OCI-LY7 (cell line): ENCODE measurements at regions not wholly inside any gene's neighbourhood (a gene's known extent, or its start where the extent isn't known, plus 50 kb on each side); places are given as distances from the start of the nearest gene placed in this dataset.

ENCODE experiments used
- BruUV-seq: library from RNA; stranded (reverse); fragments of 400-500 nt; replicated peaks from 2 replicates; lab custom pipeline; 2021; lab: Mats Ljungman, UMichigan
- CTCF ChIA-PET: fragments of 300-600 bp; sonication (Branson Sonifier 250); formaldehyde crosslinking; loops from one replicate; lab custom pipeline; 2022; ENCODE audit warnings: antibody characterized with exemption; ENCODE audit not compliant: unreplicated experiment; lab: Charles Lee
- POLR2A ChIA-PET: fragments of 300-600 bp; sonication (Branson Sonifier 250); formaldehyde crosslinking; loops from one replicate; lab custom pipeline; 2022; ENCODE audit warnings: antibody characterized with exemption; lab: Charles Lee
- DNase-seq: peaks from one replicate; pipeline ENCODE4 v3.0.0-alpha.2; 2015; ENCODE audit warnings: low spot score
- H2AFZ ChIP-seq: fragments of 200-600 bp; sonication (generic), shearing (Covaris generic); 2 replicates; pipeline ENCODE4 v1.6.1; 2014; ENCODE audit warnings: mild to moderate bottlenecking, antibody characterized with exemption, low read length, moderate library complexity
- H3K27ac ChIP-seq: fragments of 200-600 bp; sonication (generic); 2 replicates; pipeline ENCODE4 v1.5.1; 2014; ENCODE audit warnings: mixed run types, low read depth, mild to moderate bottlenecking, moderate library complexity, low read length, inconsistent platforms; ENCODE audit not compliant: poor library complexity, severe bottlenecking
- H3K36me3 ChIP-seq: fragments of 200-600 bp; sonication (generic); 2 replicates; pipeline ENCODE4 v1.6.1; 2014; ENCODE audit warnings: mild to moderate bottlenecking, antibody characterized with exemption, low read length, moderate library complexity, mixed read lengths; ENCODE audit not compliant: insufficient read depth
- H3K4me1 ChIP-seq: fragments of 200-600 bp; sonication (generic); 2 replicates; pipeline ENCODE4 v1.5.1; 2014; ENCODE audit warnings: mild to moderate bottlenecking, low read length; ENCODE audit not compliant: insufficient read depth, poor library complexity, severe bottlenecking
- H3K4me2 ChIP-seq: fragments of 200-600 bp; sonication (generic); 2 replicates; pipeline ENCODE4 v1.6.1; 2014; ENCODE audit warnings: mild to moderate bottlenecking, low read length
- H3K4me3 ChIP-seq: fragments of 200-600 bp; sonication (generic); 2 replicates; pipeline ENCODE4 v1.5.1; 2014; ENCODE audit warnings: mild to moderate bottlenecking, low read depth, low read length; ENCODE audit not compliant: poor library complexity, severe bottlenecking
- H3K79me2 ChIP-seq: fragments of 200-600 bp; sonication (generic); 2 replicates; pipeline ENCODE4 v1.6.1; 2016; ENCODE audit warnings: low read depth, mild to moderate bottlenecking, low read length, moderate library complexity, mixed read lengths; ENCODE audit not compliant: insufficient read depth
- H3K9me2 ChIP-seq: fragments of 200-600 bp; sonication (generic); 2 replicates; pipeline ENCODE4 v1.6.1; 2016; ENCODE audit warnings: mild to moderate bottlenecking, low read length, mixed read lengths; ENCODE audit not compliant: insufficient read depth
- H3K9me3 ChIP-seq: fragments of 200-600 bp; sonication (generic); 2 replicates; pipeline ENCODE4 v1.6.1; 2014; ENCODE audit warnings: mild to moderate bottlenecking, mixed run types, low read length, mixed read lengths
- H4K20me1 ChIP-seq: fragments of 200-600 bp; sonication (generic); 2 replicates; pipeline ENCODE4 v1.6.1; 2014; ENCODE audit warnings: mild to moderate bottlenecking, antibody characterized with exemption, low read length, moderate library complexity, mixed read lengths; ENCODE audit not compliant: insufficient read depth
- EZH2phosphoT487 ChIP-seq: fragments of 200-600 bp; sonication (generic); IDR thresholded peaks from 2 replicates; pipeline ENCODE4 v1.6.1; 2018; ENCODE audit warnings: low read depth, borderline replicate concordance, mild to moderate bottlenecking, mixed run types, antibody characterized with exemption, low read length, moderate library complexity, mixed read lengths
- intact Hi-C: fragments of 100-400 bp; cut with micrococcal nuclease; formaldehyde crosslinking; loops from one replicate; pipeline ENCODE4 v1.10.0; 2022; ENCODE audit not compliant: unreplicated experiment
- TF ChIP-seq, protein P1 (sequence below): fragments of 200-600 bp; sonication (generic); conservative IDR thresholded peaks from 2 replicates; pipeline ENCODE4 v1.5.1; 2014; ENCODE audit warnings: mild to moderate bottlenecking, antibody characterized with exemption, low read length, moderate library complexity, mixed read lengths

DNA sequence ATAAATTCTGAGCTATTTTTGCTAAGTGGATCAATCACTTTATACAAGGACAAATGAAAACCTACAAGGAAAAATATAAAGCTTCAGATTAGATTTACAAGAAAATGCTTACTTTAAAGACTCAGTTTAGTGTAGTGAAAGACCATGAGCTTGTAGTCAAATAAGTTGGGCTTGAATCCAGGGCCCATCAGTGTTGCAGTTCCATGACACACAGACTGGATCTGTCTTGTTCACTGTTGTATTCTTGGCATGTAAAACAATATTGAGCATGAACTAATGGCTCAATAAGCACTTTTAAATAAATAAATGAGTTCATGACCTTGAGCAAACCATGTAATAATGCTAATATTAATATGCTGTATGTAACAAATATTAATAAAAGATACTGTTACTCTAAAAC lies 164.6 kb upstream of the KCND2 start:
- Histone ChIP-seq H3K9me2 (no peaks in the 10 kb centered on the region), H3K79me2 (no peaks in the 10 kb centered on the region), H3K4me1 (no peaks in the 10 kb centered on the region), H3K36me3 (no peaks in the 10 kb centered on the region), H3K4me2 (no peak overlapping the region), H4K20me1 (no peaks in the 10 kb centered on the region), H3K9me3 (no peaks in the 10 kb centered on the region), H2AFZ (no peak overlapping the region), H3K4me3 (no peak overlapping the region), H3K27ac (no peak overlapping the region)
- DNase-seq: no peak
- no peak for TF ChIP-seq EZH2phosphoT487
- TF ChIP-seq, protein P1, sequence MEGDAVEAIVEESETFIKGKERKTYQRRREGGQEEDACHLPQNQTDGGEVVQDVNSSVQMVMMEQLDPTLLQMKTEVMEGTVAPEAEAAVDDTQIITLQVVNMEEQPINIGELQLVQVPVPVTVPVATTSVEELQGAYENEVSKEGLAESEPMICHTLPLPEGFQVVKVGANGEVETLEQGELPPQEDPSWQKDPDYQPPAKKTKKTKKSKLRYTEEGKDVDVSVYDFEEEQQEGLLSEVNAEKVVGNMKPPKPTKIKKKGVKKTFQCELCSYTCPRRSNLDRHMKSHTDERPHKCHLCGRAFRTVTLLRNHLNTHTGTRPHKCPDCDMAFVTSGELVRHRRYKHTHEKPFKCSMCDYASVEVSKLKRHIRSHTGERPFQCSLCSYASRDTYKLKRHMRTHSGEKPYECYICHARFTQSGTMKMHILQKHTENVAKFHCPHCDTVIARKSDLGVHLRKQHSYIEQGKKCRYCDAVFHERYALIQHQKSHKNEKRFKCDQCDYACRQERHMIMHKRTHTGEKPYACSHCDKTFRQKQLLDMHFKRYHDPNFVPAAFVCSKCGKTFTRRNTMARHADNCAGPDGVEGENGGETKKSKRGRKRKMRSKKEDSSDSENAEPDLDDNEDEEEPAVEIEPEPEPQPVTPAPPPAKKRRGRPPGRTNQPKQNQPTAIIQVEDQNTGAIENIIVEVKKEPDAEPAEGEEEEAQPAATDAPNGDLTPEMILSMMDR: no peak
- intact Hi-C loops: no loop called here
- no TSS peak for BruUV-seq
- POLR2A ChIA-PET: no interaction called here
- CTCF ChIA-PET: no interaction called here

DNA sequence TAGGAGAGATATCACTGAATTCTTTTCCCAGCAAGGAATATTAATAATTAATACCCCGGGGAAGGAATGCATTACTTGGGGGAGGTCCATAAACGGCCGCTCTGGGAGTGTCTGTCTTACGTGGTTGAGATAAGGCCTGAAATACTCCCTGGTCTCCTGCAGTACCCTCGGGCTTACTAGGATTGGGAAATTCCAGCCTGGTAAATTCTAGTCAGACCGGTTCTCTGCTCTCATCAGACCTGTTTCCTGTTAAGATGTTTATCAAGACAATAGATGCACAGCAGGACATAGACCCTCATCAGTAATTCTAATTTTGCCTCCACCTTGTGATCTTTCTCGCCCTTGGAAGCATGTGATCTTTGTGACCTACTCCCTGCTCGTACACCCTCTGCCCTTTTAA lies 162.8 kb upstream of the KCND2 start:
- H3K9me2 ChIP-seq: no peaks in the 10 kb centered on the region
- H3K9me3 ChIP-seq: no peaks in the 10 kb centered on the region
- intact Hi-C loops: no loop called here
- TF ChIP-seq, protein P1: no peak
- no peak for TF ChIP-seq EZH2phosphoT487
- no peak overlapping the region for H3K4me3 ChIP-seq
- no TSS peak for BruUV-seq
- ChIA-PET CTCF (no interaction called here), POLR2A (no interaction called here)
- no peaks in the 10 kb centered on the region for H3K79me2 ChIP-seq
- H3K36me3 ChIP-seq: no peaks in the 10 kb centered on the region
- H3K4me1 ChIP-seq: no peaks in the 10 kb centered on the region
- no peak overlapping the region for H3K4me2 ChIP-seq
- no peak for DNase-seq
- no peak overlapping the region for H2AFZ ChIP-seq
- no peak overlapping the region for H3K27ac ChIP-seq
- H4K20me1 ChIP-seq: no peaks in the 10 kb centered on the region

DNA sequence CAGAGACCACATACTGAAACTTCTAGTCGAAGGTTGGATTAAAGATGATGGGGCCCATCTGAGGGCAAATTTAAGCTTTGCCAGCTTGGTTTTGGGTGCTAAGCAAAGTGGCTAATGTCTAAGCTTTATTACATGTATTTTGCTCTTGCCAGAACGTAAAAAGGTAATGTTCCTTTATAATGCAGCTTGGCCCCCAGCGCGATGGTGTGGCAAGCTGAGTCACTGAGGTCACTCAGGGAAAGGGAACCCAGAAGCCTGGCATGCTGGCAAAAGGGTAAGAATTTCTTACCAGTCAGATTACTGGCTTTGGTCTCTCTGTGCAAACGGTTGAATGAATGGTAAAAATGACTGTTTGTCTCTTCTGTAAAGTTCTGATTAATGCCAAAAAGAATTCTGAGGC lies 158.3 kb upstream of the KCND2 start:
- H2AFZ ChIP-seq: no peak overlapping the region
- no peaks in the 10 kb centered on the region for H3K36me3 ChIP-seq
- no peak overlapping the region for H3K27ac ChIP-seq
- H4K20me1 ChIP-seq: no peaks in the 10 kb centered on the region
- no peak overlapping the region for H3K4me3 ChIP-seq
- H3K9me3 ChIP-seq: no peaks in the 10 kb centered on the region
- POLR2A ChIA-PET: interaction anchor here (0.6 kb wide), 1 partner anchor 355 kb away, joined by 3 read pairs; no protein-coding TSS in a partner anchor
- DNase-seq: no peak
- BruUV-seq: no TSS peak
- H3K9me2 ChIP-seq: no peaks in the 10 kb centered on the region
- intact Hi-C loops: no loop called here
- H3K4me1 ChIP-seq: no peaks in the 10 kb centered on the region
- CTCF ChIA-PET: no interaction called here
- H3K79me2 ChIP-seq: no peaks in the 10 kb centered on the region
- TF ChIP-seq, protein P1: no peak
- TF ChIP-seq EZH2phosphoT487: no peak
- no peak overlapping the region for H3K4me2 ChIP-seq
